ENCODE measurements at regions not wholly inside any gene's neighbourhood (a gene's known extent, or its start where the extent isn't known, plus 50 kb on each side); places are given as distances from the start of the nearest gene placed in this dataset.
A peak's percentile ranks its signal among the peaks of the same experiment; 100 is the strongest.

- H3K18ac ChIP-seq (ENCODE audit: low read depth, low read length): no peak overlapping the region; the same call in 1 of the 2 replicates
- H3K14ac ChIP-seq (replicated peaks; ENCODE audit: low read depth, low read length): no peak overlapping the region
- H3K27me3 ChIP-seq (ENCODE audit: control insufficient read depth, insufficient read depth, low read length): no peaks in the 10 kb centered on the region
- peak overlapping the region; percentile 65 for H2BK5ac ChIP-seq (ENCODE audit: low read depth, low read length, poor library complexity, severe bottlenecking)
- H4K20me1 ChIP-seq (ENCODE audit: insufficient read depth, low read length): peaks cover 45% of the 10 kb centered on the region
- H2BK20ac ChIP-seq (ENCODE audit: low read depth, low read length): no peak overlapping the region
- in situ Hi-C loops (cut with MboI; ENCODE audit: low sequenced_read_pairs): no loop called here
- H2AK9ac ChIP-seq (replicated peaks; ENCODE audit: low read depth, low read length, poor library complexity): peak overlapping the region; percentile 70
- ChIA-PET CTCF (interaction anchor here (0.7 to 3.9 kb wide), 2 partner anchors 233 to 291 kb away, joined by 4 to 30 read pairs; no protein-coding TSS in a partner anchor), POLR2A (ENCODE audit: unreplicated experiment) (no interaction called here)
- no peak overlapping the region for H3K23ac ChIP-seq (ENCODE audit: low read depth, low read length)
- peaks cover 24% of the 10 kb centered on the region for H3K9me1 ChIP-seq (ENCODE audit: insufficient read depth, low read length)
- ATAC-seq (ENCODE audit: low read depth): peak; percentile 3
- WGBS, 2 experiments (ENCODE audit: extremely low coverage in 2 of 2, insufficient read length in 1 of 2): 0% methylated on average over 21 of the region's 37 CpGs; no CpG with 5 or more reads in 1 of the 2 experiments
- no peak overlapping the region for H4K5ac ChIP-seq (ENCODE audit: low read depth, low read length)
- no peak overlapping the region for H3K4me2 ChIP-seq (ENCODE audit: low read depth, low read length)
- peak overlapping the region; percentile 86 for H2AFZ ChIP-seq (replicated peaks; ENCODE audit: low read length, poor library complexity)
- H3K4me1 ChIP-seq (ENCODE audit: control insufficient read depth, insufficient read depth, low read length): peaks cover 27% of the 10 kb centered on the region
- TF ChIP-seq POLR2A (IDR thresholded peaks at IDR 0.05; ENCODE audit: low read depth, low read length) (no peak), MAFK (IDR thresholded peaks at IDR 0.05; ENCODE audit: low read depth, low read length) (no peak), CEBPB (IDR thresholded peaks at IDR 0.05; ENCODE audit: low read depth, low read length) (no peak), MXI1 (IDR thresholded peaks at IDR 0.05; ENCODE audit: borderline replicate concordance, low read depth, low read length) (no peak), RCOR1 (IDR thresholded peaks at IDR 0.05; ENCODE audit: insufficient replicate concordance, low read length) (no peak), RAD21 (IDR thresholded peaks at IDR 0.05; ENCODE audit: low read length) (no peak), MAZ (IDR thresholded peaks at IDR 0.05; ENCODE audit: borderline replicate concordance, low read depth, low read length) (no peak), SMC3 (IDR thresholded peaks at IDR 0.05; ENCODE audit: low read depth, low read length) (no peak), BHLHE40 (IDR thresholded peaks at IDR 0.05; ENCODE audit: low read depth, low read length) (no peak), FOS (IDR thresholded peaks at IDR 0.05; ENCODE audit: low read depth, low read length) (no peak), USF2 (IDR thresholded peaks at IDR 0.05; ENCODE audit: low read depth, low read length) (no peak)
- peak overlapping the region; percentile 85 for H3K27ac ChIP-seq (ENCODE audit: insufficient read depth, low read length)
- peaks cover 17 to 50% of the 10 kb centered on the region in 2 experiments for H3K79me1 ChIP-seq (ENCODE audit: low read depth in 1 of 2, low read length in 2 of 2)
- H3K4me3 ChIP-seq (ENCODE audit: insufficient read depth, low read depth, low read length): peak overlapping the region; percentile 51
- no TSS peak for BruUV-seq (replicated peaks)
- H4K8ac ChIP-seq (ENCODE audit: low read depth in 2 of 2, low read length in 2 of 2): no peak overlapping the region; a peak in 1 of 4 replicates
- no peak overlapping the region for H2AK5ac ChIP-seq (ENCODE audit: low read depth, low read length)
- no peak overlapping the region; the same call in 1 of the 2 replicates for H3K4ac ChIP-seq (ENCODE audit: low read depth, low read length)
- peak overlapping the region; percentile 72 for H3K9ac ChIP-seq (ENCODE audit: low read depth, low read length)
- no peak overlapping the region for H2BK120ac ChIP-seq (ENCODE audit: low read depth, low read length)
- DNase-seq: no peak
- no peaks in the 10 kb centered on the region for H3K9me3 ChIP-seq (ENCODE audit: control insufficient read depth, insufficient read depth, low read length)
- H3K56ac ChIP-seq (ENCODE audit: extremely low read depth, insufficient read depth, low read length): no peak overlapping the region; the same call in 1 of the 2 replicates
- intact Hi-C loops (cut with micrococcal nuclease): no loop called here
- no peaks in the 10 kb centered on the region for H3K36me3 ChIP-seq (ENCODE audit: control insufficient read depth, insufficient read depth, low read length)
- peak overlapping the region; percentile 9; the same call in 1 of the 2 replicates for H4K91ac ChIP-seq (ENCODE audit: insufficient read depth, low read depth, low read length)
- dilution Hi-C loops (cut with HindIII; ENCODE audit: low sequenced_read_pairs, unreplicated experiment): no loop called here
- H2BK15ac ChIP-seq (ENCODE audit: low read depth, low read length): no peak overlapping the region
Measured at GRCh38 chr2:134120406-134120732, 133.5 kb upstream of the MGAT5 start.
